ENCODE measurements at regions not wholly inside any gene's neighbourhood (a gene's known extent, or its start where the extent isn't known, plus 50 kb on each side); places are given as distances from the start of the nearest gene placed in this dataset.

DNA sequence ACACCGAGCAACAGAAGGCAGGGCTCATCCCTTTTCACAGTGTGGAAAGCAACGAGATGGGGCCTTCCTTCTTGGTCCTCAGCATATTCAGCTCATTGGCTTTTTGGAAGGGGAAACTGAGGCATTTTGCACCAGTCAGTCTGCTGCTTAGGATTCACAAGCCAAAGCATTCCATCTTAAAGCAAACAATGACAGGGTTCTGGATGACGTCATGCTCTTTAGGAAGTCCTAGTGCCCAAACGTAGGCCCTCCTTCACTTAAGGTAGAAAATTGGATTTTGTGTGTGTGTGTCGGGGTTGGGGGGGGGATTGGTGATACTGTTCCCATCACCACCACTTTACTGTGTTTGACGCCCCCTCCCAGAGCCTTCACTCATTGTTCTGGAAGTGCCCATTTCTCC, 101.6 kb downstream of the SELENOF start:
- ATAC-seq = no peak
- DNase-seq = no peak
- H3K27ac ChIP-seq (ENCODE audit: low read length) = no peak overlapping the region

More for the DNA sequence above, 101.6 kb downstream of the SELENOF start:
- no peaks in the 10 kb centered on the region for H3K9me3 ChIP-seq (ENCODE audit: control insufficient read depth, insufficient read depth, low read length)
- Mint-ChIP-seq H3K4me1 (no peaks in the 10 kb centered on the region), H3K9me3 (no peaks in the 10 kb centered on the region), H3K36me3 (no peaks in the 10 kb centered on the region), H3K27me3 (ENCODE audit: low read depth in 2 of 2) (peaks cover 0 to 2% of the 10 kb centered on the region in 2 donors), H3K27ac (no peak overlapping the region), H3K4me3 (no peak overlapping the region)
- H3K4me3 ChIP-seq (ENCODE audit: low read length) = no peak overlapping the region
- TF ChIP-seq, protein P1, sequence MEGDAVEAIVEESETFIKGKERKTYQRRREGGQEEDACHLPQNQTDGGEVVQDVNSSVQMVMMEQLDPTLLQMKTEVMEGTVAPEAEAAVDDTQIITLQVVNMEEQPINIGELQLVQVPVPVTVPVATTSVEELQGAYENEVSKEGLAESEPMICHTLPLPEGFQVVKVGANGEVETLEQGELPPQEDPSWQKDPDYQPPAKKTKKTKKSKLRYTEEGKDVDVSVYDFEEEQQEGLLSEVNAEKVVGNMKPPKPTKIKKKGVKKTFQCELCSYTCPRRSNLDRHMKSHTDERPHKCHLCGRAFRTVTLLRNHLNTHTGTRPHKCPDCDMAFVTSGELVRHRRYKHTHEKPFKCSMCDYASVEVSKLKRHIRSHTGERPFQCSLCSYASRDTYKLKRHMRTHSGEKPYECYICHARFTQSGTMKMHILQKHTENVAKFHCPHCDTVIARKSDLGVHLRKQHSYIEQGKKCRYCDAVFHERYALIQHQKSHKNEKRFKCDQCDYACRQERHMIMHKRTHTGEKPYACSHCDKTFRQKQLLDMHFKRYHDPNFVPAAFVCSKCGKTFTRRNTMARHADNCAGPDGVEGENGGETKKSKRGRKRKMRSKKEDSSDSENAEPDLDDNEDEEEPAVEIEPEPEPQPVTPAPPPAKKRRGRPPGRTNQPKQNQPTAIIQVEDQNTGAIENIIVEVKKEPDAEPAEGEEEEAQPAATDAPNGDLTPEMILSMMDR (IDR thresholded peaks at IDR 0.05) = no peak
- intact Hi-C loops (cut with micrococcal nuclease) = no loop called here
- no peaks in the 10 kb centered on the region for H3K27me3 ChIP-seq (ENCODE audit: control insufficient read depth, insufficient read depth, low read length)
- no peaks in the 10 kb centered on the region for H3K36me3 ChIP-seq (ENCODE audit: control insufficient read depth, insufficient read depth, low read length)
- 87% methylated on average over 2 of the region's 6 CpGs for WGBS (ENCODE audit: insufficient coverage)
- H3K4me1 ChIP-seq (ENCODE audit: control insufficient read depth, insufficient read depth, low read length) = no peaks in the 10 kb centered on the region
